ENCODE measurements at regions not wholly inside any gene's neighbourhood (a gene's known extent, or its start where the extent isn't known, plus 50 kb on each side); places are given as distances from the start of the nearest gene placed in this dataset.

GRCh38 chr5:61689153-61689846 lies 357.2 kb downstream of the ZSWIM6 start:
- CTCF ChIA-PET (ENCODE audit: partially characterized antibody), result interaction anchor here (0.7 to 2.5 kb wide), 2 partner anchors 10 to 13 kb away, joined by 3 to 14 read pairs; no protein-coding TSS in a partner anchor
- Histone ChIP-seq H2BK120ac (replicated peaks; ENCODE audit: low read depth, low read length) (no peak overlapping the region), H3K9me3 (ENCODE audit: insufficient read depth in 2 of 2, low read depth in 1 of 2, low read length in 1 of 2) (no peaks in the 10 kb centered on the region), H3K4me2 (ENCODE audit: insufficient read depth in 1 of 2, low read depth in 2 of 2, low read length in 2 of 2) (no peak overlapping the region), H3K9ac (replicated peaks in 1 of 4; ENCODE audit: extremely low read depth in 1 of 4, low read depth in 3 of 4, low read length in 3 of 4) (no peak overlapping the region), H3K79me2 (ENCODE audit: control insufficient read depth in 1 of 2, insufficient read depth in 2 of 2, low read length in 2 of 2) (no peaks in the 10 kb centered on the region), H3K4me1 (replicated peaks in 1 of 4; ENCODE audit: control insufficient read depth in 3 of 4, insufficient read depth in 4 of 4, low read length in 3 of 4) (no peaks in the 10 kb centered on the region), H3K18ac (ENCODE audit: extremely low read depth, low read length) (no peak overlapping the region), H3K56ac (replicated peaks; ENCODE audit: insufficient read length, low read depth, low read length) (no peak overlapping the region), H2BK5ac (ENCODE audit: low read depth, low read length) (no peak overlapping the region), H3K36me3 (ENCODE audit: control insufficient read depth in 2 of 4, insufficient read depth in 4 of 4, low read length in 3 of 4) (no peaks in the 10 kb centered on the region), H4K5ac (ENCODE audit: insufficient read length, low read depth, low read length) (no peak overlapping the region), H2AFZ (ENCODE audit: low read length) (no peak overlapping the region), H2BK15ac (ENCODE audit: low read length) (no peak overlapping the region), H4K8ac (ENCODE audit: extremely low read depth, insufficient read depth, low read length) (no peak overlapping the region), H4K91ac (replicated peaks; ENCODE audit: insufficient read length, low read length) (no peak overlapping the region), H3K27ac (ENCODE audit: low read depth, low read length) (no peak overlapping the region), H3K23ac (ENCODE audit: insufficient read length) (no peak overlapping the region), H3K14ac (ENCODE audit: insufficient read length) (no peak overlapping the region), H2AK5ac (ENCODE audit: low read depth, low read length) (no peak overlapping the region), H3K27me3 (replicated peaks in 1 of 4; ENCODE audit: control insufficient read depth in 3 of 4, extremely low read depth in 1 of 4, insufficient read depth in 3 of 4, low read length in 3 of 4) (no peaks in the 10 kb centered on the region), H3K4me3 (ENCODE audit: extremely low read depth in 1 of 4, insufficient read depth in 2 of 4, low read depth in 3 of 4, low read length in 4 of 4) (no peak overlapping the region), H2BK20ac (ENCODE audit: low read length) (no peak overlapping the region), H3K4ac (replicated peaks; ENCODE audit: insufficient read length, low read depth, low read length) (no peak overlapping the region), H3K23me2 (ENCODE audit: low read depth, low read length) (no peaks in the 10 kb centered on the region), H2BK12ac (ENCODE audit: low read depth, low read length) (no peak overlapping the region), H4K20me1 (replicated peaks in 1 of 2; ENCODE audit: control insufficient read depth in 1 of 2, insufficient read depth in 2 of 2, low read length in 2 of 2) (no peaks in the 10 kb centered on the region), H3K79me1 (ENCODE audit: low read depth, low read length) (no peaks in the 10 kb centered on the region)
- WGBS, 2 experiments (ENCODE audit: extremely low coverage in 1 of 2, insufficient coverage in 1 of 2, insufficient read length in 1 of 2, insufficient replicate concordance in 2 of 2, low coverage in 1 of 2, low lambda C conversion rate in 2 of 2, missing lambda C conversion rate in 1 of 2), result 88% methylated on average over 3 of the region's 3 CpGs; no CpG with 5 or more reads in 1 of the 2 experiments
- DNase-seq (ENCODE audit: low read depth in 1 of 2, low spot score in 2 of 2) (no peak), FAIRE-seq (no peak)
- POLR2A ChIA-PET (ENCODE audit: partially characterized antibody), result interaction anchor here (0.6 to 0.7 kb wide), 3 partner anchors 10 to 65 kb away, joined by 3 read pairs; no protein-coding TSS in a partner anchor
- TF ChIP-seq SP2 (IDR thresholded peaks at IDR 0.05; ENCODE audit: low read length), result no peak
- TF ChIP-seq TAF1 (IDR thresholded peaks at IDR 0.05; ENCODE audit: low read depth, low read length), result no peak
- no peak for TF ChIP-seq POLR2AphosphoS5 (IDR thresholded peaks at IDR 0.05; ENCODE audit: low read depth, low read length)
- TF ChIP-seq RBBP5 (IDR thresholded peaks at IDR 0.05; ENCODE audit: borderline replicate concordance, low read depth, low read length), result no peak
- TF ChIP-seq TBP (IDR thresholded peaks at IDR 0.05; ENCODE audit: low read depth, low read length), result no peak
- TF ChIP-seq CREB1 (IDR thresholded peaks at IDR 0.05), result no peak
- no peak for TF ChIP-seq ZNF274 (IDR thresholded peaks at IDR 0.05; ENCODE audit: borderline replicate concordance, extremely low read depth, low read length)
